Dendritic cell treated with granulocyte-macrophage colony-stimulating factor and Interleukin-4, amounts not matched to agents 40 ng/mL and 50 ng/mL, for 4 days (primary cell): ENCODE measurements at regions not wholly inside any gene's neighbourhood (a gene's known extent, or its start where the extent isn't known, plus 50 kb on each side); places are given as distances from the start of the nearest gene placed in this dataset.

Experiments
- H3K27ac Mint-ChIP-seq: one replicate; pipeline ENCODE4 v1.8.0; 2022; ENCODE audit warnings: mild to moderate bottlenecking, mixed read lengths
- H3K27me3 Mint-ChIP-seq: one replicate; pipeline ENCODE4 v1.8.0; 2022; ENCODE audit warnings: mild to moderate bottlenecking, mixed read lengths
- H3K36me3 Mint-ChIP-seq: one replicate; pipeline ENCODE4 v1.8.0; 2022; ENCODE audit warnings: low read depth, mixed read lengths
- H3K4me1 Mint-ChIP-seq: one replicate; pipeline ENCODE4 v1.8.0; 2022; ENCODE audit warnings: low read depth, mixed read lengths
- H3K4me3 Mint-ChIP-seq: one replicate; pipeline ENCODE4 v1.8.0; 2022; ENCODE audit warnings: mild to moderate bottlenecking, moderate library complexity, mixed read lengths
- H3K9me3 Mint-ChIP-seq: one replicate; pipeline ENCODE4 v1.8.0; 2022; ENCODE audit warnings: mixed read lengths
- intact Hi-C: fragments of 100-400 bp; cut with micrococcal nuclease; formaldehyde crosslinking; loops from one replicate; pipeline ENCODE4 v1.15.0; 2022

- H3K27ac Mint-ChIP-seq: no peak overlapping the region
- intact Hi-C loops: no loop called here
- H3K27me3 Mint-ChIP-seq: no peaks in the 10 kb centered on the region
- H3K36me3 Mint-ChIP-seq: no peaks in the 10 kb centered on the region
- H3K9me3 Mint-ChIP-seq: peaks cover 53% of the 10 kb centered on the region
- H3K4me3 Mint-ChIP-seq: no peak overlapping the region
- peaks cover 6% of the 10 kb centered on the region for H3K4me1 Mint-ChIP-seq
These were observed 72.4 kb upstream of the NTRK2 start for GRCh38 chr9:84597131-84597530.

- no peak overlapping the region for H3K27ac Mint-ChIP-seq
- peaks cover 56% of the 10 kb centered on the region for H3K9me3 Mint-ChIP-seq
- no peaks in the 10 kb centered on the region for H3K36me3 Mint-ChIP-seq
- H3K4me3 Mint-ChIP-seq: no peak overlapping the region
- H3K4me1 Mint-ChIP-seq: peaks cover 6% of the 10 kb centered on the region
- intact Hi-C loops: no loop called here
- no peaks in the 10 kb centered on the region for H3K27me3 Mint-ChIP-seq
These were observed 70.5 kb upstream of the NTRK2 start for GRCh38 chr9:84598921-84599636.

GRCh38 chr9:84600739-84601138 is 68.8 kb upstream of the NTRK2 start:
- Mint-ChIP-seq H3K9me3 (peaks cover 53% of the 10 kb centered on the region), H3K4me3 (no peak overlapping the region), H3K27me3 (no peaks in the 10 kb centered on the region), H3K27ac (no peak overlapping the region), H3K4me1 (peaks cover 6% of the 10 kb centered on the region), H3K36me3 (no peaks in the 10 kb centered on the region)
- intact Hi-C loops: no loop called here

DNA sequence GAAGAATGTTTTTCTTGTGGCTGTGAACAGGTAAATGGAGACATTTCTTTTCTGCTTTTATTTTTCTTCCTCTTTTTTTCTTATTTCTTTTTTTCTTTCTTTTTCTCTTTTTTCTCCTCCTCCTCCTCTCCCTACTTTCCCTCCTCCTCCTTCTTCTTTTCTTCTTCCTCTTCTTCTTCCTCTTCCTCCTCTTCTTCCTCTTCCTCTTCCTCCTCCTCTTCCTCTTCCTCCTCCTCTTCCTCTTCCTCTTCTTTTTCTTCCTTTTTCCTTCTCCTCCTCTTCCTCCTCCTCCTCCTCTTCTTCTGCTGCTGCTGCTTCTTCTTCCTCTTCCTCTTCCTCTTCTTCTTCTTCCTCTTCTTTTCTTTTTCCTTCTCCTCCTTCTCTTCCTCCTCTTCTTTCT is 65.3 kb upstream of the NTRK2 start:
- peaks cover 22% of the 10 kb centered on the region for H3K9me3 Mint-ChIP-seq
- H3K27ac Mint-ChIP-seq: no peak overlapping the region
- intact Hi-C loops: no loop called here
- H3K36me3 Mint-ChIP-seq: no peaks in the 10 kb centered on the region
- no peaks in the 10 kb centered on the region for H3K27me3 Mint-ChIP-seq
- H3K4me3 Mint-ChIP-seq: no peak overlapping the region
- no peaks in the 10 kb centered on the region for H3K4me1 Mint-ChIP-seq

- no peak overlapping the region for H3K4me3 Mint-ChIP-seq
- intact Hi-C loops: no loop called here
- H3K27me3 Mint-ChIP-seq: no peaks in the 10 kb centered on the region
- peaks cover 1% of the 10 kb centered on the region for H3K9me3 Mint-ChIP-seq
- H3K27ac Mint-ChIP-seq: no peak overlapping the region
- H3K36me3 Mint-ChIP-seq: no peaks in the 10 kb centered on the region
- no peaks in the 10 kb centered on the region for H3K4me1 Mint-ChIP-seq
These were observed 59.8 kb upstream of the NTRK2 start for GRCh38 chr9:84609779-84610178.

GRCh38 chr9:84613431-84613830 is 56.1 kb upstream of the NTRK2 start:
- H3K9me3 Mint-ChIP-seq: no peaks in the 10 kb centered on the region
- H3K4me1 Mint-ChIP-seq: no peaks in the 10 kb centered on the region
- no peak overlapping the region for H3K27ac Mint-ChIP-seq
- no peaks in the 10 kb centered on the region for H3K27me3 Mint-ChIP-seq
- intact Hi-C loops: no loop called here
- H3K36me3 Mint-ChIP-seq: no peaks in the 10 kb centered on the region
- H3K4me3 Mint-ChIP-seq: no peak overlapping the region

- peaks cover 5% of the 10 kb centered on the region for H3K4me1 Mint-ChIP-seq
- intact Hi-C loops: no loop called here
- H3K27me3 Mint-ChIP-seq: no peaks in the 10 kb centered on the region
- no peaks in the 10 kb centered on the region for H3K36me3 Mint-ChIP-seq
- no peak overlapping the region for H3K27ac Mint-ChIP-seq
- H3K9me3 Mint-ChIP-seq: no peaks in the 10 kb centered on the region
- H3K4me3 Mint-ChIP-seq: no peak overlapping the region
These were observed 54.0 kb upstream of the NTRK2 start for GRCh38 chr9:84615544-84615943.

- H3K27ac Mint-ChIP-seq: no peak overlapping the region
- intact Hi-C loops: no loop called here
- H3K4me1 Mint-ChIP-seq: peaks cover 5% of the 10 kb centered on the region
- no peak overlapping the region for H3K4me3 Mint-ChIP-seq
- H3K27me3 Mint-ChIP-seq: no peaks in the 10 kb centered on the region
- H3K9me3 Mint-ChIP-seq: no peaks in the 10 kb centered on the region
- H3K36me3 Mint-ChIP-seq: no peaks in the 10 kb centered on the region
These were observed 52.0 kb upstream of the NTRK2 start for GRCh38 chr9:84617411-84618029.
